Urothelium cell line (cell line): ENCODE measurements at regions not wholly inside any gene's neighbourhood (a gene's known extent, or its start where the extent isn't known, plus 50 kb on each side); places are given as distances from the start of the nearest gene placed in this dataset.

ENCODE experiments used
- DNase-seq: peaks from one replicate; pipeline ENCODE4 v3.0.0; 2011; ENCODE audit warnings: low spot score, mixed read lengths
- FAIRE-seq: peaks from 2 replicates; lab custom pipeline; 2011; peaks lifted over from hg19 to GRCh38; lab: Jason Lieb, UNC

DNA sequence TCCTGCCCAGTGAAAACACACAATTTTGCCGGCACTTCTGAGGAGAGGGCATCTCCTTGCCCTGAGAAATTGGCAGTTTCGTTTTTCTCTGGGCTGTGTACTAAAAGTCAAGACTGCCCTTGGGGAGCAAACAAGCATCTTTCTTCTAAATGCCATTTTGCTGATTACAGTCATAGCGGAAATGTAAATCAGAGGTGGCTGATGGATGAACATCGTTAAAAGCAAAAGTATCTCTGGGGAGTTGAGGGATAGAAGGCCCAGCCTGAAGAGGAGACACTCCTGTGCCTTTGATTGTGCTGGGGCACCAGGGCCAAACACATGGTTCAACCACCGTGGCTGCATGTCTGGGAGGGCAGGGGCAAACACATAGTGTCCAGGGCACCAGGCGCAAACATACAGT, 49.8 kb downstream of the ABCC12 start:
- FAIRE-seq (no peak), DNase-seq (no peak)

GRCh38 chr16:48105456-48105855, 50.3 kb downstream of the ABCC12 start:
- DNase-seq: no peak
- no peak for FAIRE-seq

- FAIRE-seq (no peak), DNase-seq (no peak)
Observed at GRCh38 chr16:48103591-48103990, 52.2 kb downstream of the ABCC12 start.

GRCh38 chr16:48102083-48103008, 53.4 kb downstream of the ABCC12 start:
- FAIRE-seq (no peak), DNase-seq (no peak)

- no peak for DNase-seq
- no peak for FAIRE-seq
Observed at GRCh38 chr16:48101069-48101674, 54.6 kb downstream of the ABCC12 start.

DNA sequence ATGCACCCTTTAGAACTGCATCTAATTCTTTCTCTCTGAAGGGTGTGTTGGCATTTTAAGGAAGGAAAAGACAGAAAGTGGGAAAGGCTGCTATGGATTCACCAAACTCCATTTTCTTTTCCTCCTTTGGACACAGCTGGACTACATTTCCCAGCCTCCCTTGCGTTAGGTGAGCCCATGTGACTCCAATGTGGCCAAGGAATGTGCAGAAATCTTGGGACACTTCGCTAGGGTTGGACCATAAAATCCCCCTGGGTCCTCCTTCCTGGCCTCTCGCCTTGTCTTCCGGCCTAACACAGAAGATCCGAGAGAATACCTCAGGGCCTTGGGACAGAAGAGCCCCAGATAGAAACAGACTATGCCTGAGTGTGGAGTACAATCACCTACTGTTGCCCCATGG, 56.3 kb downstream of the ABCC12 start:
- FAIRE-seq (no peak), DNase-seq (no peak)

GRCh38 chr16:48098472-48098871, 57.3 kb downstream of the ABCC12 start:
- DNase-seq (no peak), FAIRE-seq (no peak)

- DNase-seq (no peak), FAIRE-seq (no peak)
Observed at GRCh38 chr16:48091117-48091516, 64.7 kb downstream of the ABCC12 start.

DNA sequence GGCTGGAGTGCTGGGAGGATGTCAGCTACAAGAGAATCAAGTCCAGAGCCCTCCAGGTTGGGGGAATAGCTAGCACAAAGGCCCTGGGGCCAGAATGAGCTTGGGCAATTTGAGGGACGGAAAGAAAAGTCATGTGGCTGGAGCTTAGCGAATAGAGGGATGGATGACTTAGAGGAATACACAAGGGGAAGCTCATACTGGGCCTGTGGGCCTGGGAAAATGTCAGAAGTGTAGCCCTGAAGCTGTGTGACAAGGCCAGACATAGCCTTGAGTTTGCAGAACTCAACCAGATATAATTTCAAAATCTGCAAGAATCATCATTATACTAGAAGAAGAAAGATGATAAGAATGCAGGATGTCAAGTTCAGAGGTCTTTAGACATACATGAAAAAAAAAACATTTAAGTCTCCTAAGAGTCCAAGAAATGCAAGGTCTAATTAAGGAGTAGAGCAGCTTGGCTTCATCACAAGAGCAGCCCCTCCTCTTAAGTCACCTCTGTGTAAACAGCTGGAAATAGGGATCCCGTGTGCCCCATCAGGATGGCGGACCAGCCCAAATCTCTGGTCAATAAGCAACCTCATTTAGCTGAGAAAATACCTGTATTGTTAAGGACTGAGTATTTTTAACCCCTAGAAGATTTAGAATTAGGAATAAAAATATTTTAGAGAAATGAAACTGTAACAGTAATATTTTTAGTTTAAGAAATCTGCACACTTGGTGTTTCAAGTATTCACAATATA, 66.6 kb downstream of the ABCC12 start:
- no peak for FAIRE-seq

GRCh38 chr16:48087639-48088038, 68.2 kb downstream of the ABCC12 start:
- no peak for FAIRE-seq
- DNase-seq: no peak

More for the DNA sequence above, 66.6 kb downstream of the ABCC12 start:
- no peak for DNase-seq

DNA sequence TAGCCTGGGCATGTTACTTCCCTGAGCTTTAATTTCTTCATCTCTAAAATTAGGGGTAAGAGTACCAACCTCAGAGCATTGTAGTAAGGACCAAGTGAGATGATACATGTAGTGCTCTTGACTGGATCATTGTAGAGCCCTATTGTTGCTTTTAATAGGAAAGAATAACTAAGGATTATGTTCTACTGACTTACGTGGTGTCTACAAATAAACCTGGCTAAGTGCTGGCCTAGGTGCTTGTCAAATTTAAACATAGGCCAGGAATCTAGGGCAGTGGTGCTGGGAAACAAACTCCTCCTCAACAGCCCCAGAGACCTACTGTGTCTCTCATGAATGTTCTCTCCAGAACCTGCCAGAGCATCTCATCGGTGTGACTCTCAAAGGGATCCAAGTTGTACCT, 69.4 kb downstream of the ABCC12 start:
- FAIRE-seq (no peak), DNase-seq (no peak)

DNA sequence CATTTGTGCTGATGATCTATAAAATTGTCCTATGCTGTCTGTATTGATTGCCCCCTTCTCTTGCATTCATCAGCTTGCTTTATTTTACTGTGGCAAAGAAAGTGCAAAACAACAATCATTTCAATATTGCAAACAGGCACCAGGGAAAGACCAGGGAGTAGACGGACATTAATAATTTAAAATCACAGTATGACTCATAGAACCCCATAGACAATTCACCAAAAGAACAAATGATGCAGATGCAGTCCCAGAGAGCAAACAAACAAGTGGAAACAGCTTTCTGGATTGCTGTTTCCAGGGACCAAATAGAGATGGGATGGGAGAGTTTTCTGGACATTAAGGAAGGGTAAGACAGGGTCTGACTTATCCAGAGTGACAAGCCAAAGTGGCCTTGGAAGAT, 70.1 kb downstream of the ABCC12 start:
- no peak for FAIRE-seq
- DNase-seq: no peak

DNA sequence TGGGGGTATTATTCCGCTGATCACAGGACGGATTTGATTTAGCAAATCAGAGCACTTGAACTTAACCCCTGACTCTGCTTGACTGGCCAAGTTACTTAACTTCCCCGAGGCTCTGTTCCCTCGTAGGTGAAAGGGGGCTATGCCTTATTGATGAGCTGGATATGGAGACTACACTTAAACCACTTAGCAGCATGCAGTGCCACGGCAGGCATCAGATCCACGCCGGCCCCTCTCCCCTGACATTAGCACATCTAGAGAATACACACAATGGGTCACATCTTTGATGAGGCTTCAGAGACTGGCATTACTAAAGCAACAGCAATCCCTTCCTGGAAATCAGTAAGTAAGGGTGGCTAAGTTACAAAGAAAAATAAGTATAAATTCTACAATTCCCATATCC, 71.0 kb downstream of the ABCC12 start:
- no peak for FAIRE-seq
- DNase-seq: no peak

GRCh38 chr16:48082516-48082915, 73.3 kb downstream of the ABCC12 start:
- DNase-seq (no peak), FAIRE-seq (no peak)

DNA sequence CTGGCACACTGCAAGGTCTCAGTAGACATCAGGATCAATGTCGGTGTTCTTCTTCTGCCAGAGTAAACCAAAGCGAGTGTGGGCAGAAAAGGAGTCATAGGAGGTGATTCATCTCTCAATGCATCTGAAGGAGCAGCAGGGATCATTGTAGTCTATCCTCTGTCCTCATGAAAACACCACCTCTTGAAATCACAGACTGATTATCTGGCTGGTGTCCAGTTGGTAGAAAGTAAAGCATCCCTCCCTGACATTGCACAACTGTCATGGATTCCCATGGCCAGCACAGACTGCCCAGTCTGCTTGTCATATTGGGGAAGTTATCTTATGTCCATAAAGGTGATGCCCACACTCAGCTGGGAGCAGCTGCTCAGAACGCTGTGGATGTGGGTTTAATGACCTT, 74.1 kb downstream of the ABCC12 start:
- DNase-seq (peak; percentile 56), FAIRE-seq (no peak)

GRCh38 chr16:48076455-48077012, 79.3 kb downstream of the ABCC12 start:
- FAIRE-seq (no peak), DNase-seq (no peak)

- DNase-seq (no peak), FAIRE-seq (no peak)
Observed at GRCh38 chr16:48075398-48075797, 80.4 kb downstream of the ABCC12 start.

DNA sequence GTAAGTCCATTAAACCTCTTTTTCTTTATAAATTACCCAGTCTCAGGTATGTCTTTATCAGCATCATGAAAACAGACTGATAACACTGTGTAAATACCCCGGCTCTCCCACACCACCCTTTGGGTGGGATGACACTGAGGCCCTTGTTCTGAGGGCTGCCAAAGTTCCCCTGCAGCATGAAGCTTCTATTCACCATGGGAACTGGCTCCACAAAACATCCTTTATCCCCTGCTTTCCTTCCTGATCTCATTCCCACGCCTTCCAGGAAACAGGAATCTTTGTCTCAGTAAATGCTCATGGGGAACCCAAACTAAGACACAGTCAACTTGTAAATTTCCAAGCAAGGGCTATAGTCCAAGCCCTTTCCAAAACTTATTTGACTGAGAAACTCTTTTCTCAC, 88.4 kb downstream of the ABCC12 start:
- FAIRE-seq: no peak
- DNase-seq: no peak

DNA sequence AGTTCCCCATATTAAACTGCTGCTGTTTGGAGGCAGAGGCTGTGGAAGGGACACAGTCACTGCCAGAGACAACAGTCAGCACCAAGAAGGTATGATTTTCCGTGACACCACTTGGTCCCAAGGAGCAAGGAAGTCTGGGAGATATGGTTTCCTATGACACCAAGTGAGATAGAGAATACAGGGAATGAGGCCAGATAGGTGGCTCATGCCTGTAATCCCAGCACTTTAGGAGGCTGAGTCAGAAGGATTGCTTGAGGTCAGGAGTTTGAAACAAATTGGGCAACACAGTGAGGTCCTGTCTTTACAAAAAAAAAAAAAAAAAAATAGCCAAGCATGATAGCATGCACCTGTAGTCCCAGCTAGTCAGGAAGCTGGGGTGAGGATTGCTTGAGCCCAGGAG, 90.8 kb downstream of the ABCC12 start:
- FAIRE-seq (no peak), DNase-seq (no peak)

DNA sequence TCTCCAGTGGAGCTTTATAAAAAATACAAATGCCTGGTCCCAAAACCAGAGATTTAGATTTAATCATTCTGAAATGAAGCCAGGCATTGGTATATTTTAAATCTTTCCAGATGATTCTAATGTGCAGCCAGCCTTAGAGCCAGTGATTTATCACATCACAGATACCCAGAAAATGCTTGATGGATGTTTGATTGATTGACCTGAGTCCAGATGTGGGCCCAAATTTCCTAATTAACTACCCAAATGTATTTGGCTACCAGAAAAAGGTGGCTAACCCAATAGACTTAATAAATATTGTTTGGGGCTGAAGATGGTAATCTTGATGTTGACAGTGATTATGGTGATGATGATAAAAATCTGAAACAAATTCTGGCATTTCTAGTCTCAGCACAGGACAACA, 93.1 kb downstream of the ABCC12 start:
- DNase-seq (no peak), FAIRE-seq (no peak)

- FAIRE-seq (no peak), DNase-seq (no peak)
Observed at GRCh38 chr16:48059936-48060335, 95.9 kb downstream of the ABCC12 start.
